Neutrophil (primary cell): ENCODE measurements at regions not wholly inside any gene's neighbourhood (a gene's known extent, or its start where the extent isn't known, plus 50 kb on each side); places are given as distances from the start of the nearest gene placed in this dataset.
"Not testable (repeated sequence)": the region's sequence is repeated elsewhere in the genome, so short reads cannot be mapped to it uniquely, and the experiment has no call there.

ENCODE experiments used
- H3K27ac ChIP-seq: fragments of 200-600 bp; sonication (generic); 2 replicates; pipeline ENCODE4 v1.5.1; 2016; ENCODE audit warnings: mild to moderate bottlenecking, moderate library complexity
- H3K27me3 ChIP-seq: fragments of 200-600 bp; sonication (generic); 2 replicates; pipeline ENCODE4 v1.6.0; 2016; ENCODE audit warnings: mild to moderate bottlenecking
- H3K36me3 ChIP-seq: fragments of 200-600 bp; sonication (generic); 2 replicates; pipeline ENCODE4 v1.5.1; 2017
- H3K4me1 ChIP-seq, 2 experiments: fragments of 200-600 bp in 1 of 2; sonication (generic) in 1 of 2; 1 replicate in 1 of 2; 2 replicates in 1 of 2; pipeline versions ENCODE4 v1.5.1 to v1.6.1; 2013 to 2016; ENCODE audit warnings: low read depth in 1 of 2, low read length in 1 of 2, mild to moderate bottlenecking in 1 of 2, moderate library complexity in 1 of 2; ENCODE audit not compliant: control insufficient read depth in 1 of 2, insufficient read depth in 1 of 2
- H3K4me3 ChIP-seq, 2 experiments: fragments of 200-600 bp in 1 of 2; sonication (generic) in 1 of 2; 1 replicate in 1 of 2; 2 replicates in 1 of 2; pipeline ENCODE4 v1.5.1; 2013 to 2016; ENCODE audit warnings: low read depth in 1 of 2, low read length in 1 of 2, mild to moderate bottlenecking in 1 of 2, moderate library complexity in 1 of 2
- H3K9me3 ChIP-seq: fragments of 200-600 bp; sonication (generic); 2 replicates; pipeline ENCODE4 v1.5.1; 2016
- CTCF ChIP-seq: fragments of 200-600 bp; sonication (generic); IDR thresholded peaks from 2 replicates; pipeline ENCODE4 v1.5.1; 2016; ENCODE audit warnings: antibody characterized with exemption

- H3K27me3 ChIP-seq: no peaks in the 10 kb centered on the region
- H3K27ac ChIP-seq: no peak overlapping the region
- no peaks in the 10 kb centered on the region for H3K9me3 ChIP-seq
- TF ChIP-seq CTCF: no peak
- no peaks in the 10 kb centered on the region for H3K4me1 ChIP-seq
- H3K4me3 ChIP-seq: no peak overlapping the region
- no peaks in the 10 kb centered on the region for H3K36me3 ChIP-seq
These were observed 75.7 kb upstream of the EOMES start for GRCh38 chr3:27797773-27798172.

- no peak overlapping the region for H3K4me3 ChIP-seq
- no peak for TF ChIP-seq CTCF
- no peaks in the 10 kb centered on the region for H3K27me3 ChIP-seq
- no peaks in the 10 kb centered on the region for H3K4me1 ChIP-seq
- no peaks in the 10 kb centered on the region for H3K9me3 ChIP-seq
- no peak overlapping the region for H3K27ac ChIP-seq
- H3K36me3 ChIP-seq: no peaks in the 10 kb centered on the region
These were observed 78.1 kb upstream of the EOMES start for GRCh38 chr3:27800261-27800660.

- no peak overlapping the region for H3K4me3 ChIP-seq
- no peak overlapping the region for H3K27ac ChIP-seq
- H3K4me1 ChIP-seq: no peaks in the 10 kb centered on the region
- no peaks in the 10 kb centered on the region for H3K36me3 ChIP-seq
- TF ChIP-seq CTCF: no peak
- no peaks in the 10 kb centered on the region for H3K9me3 ChIP-seq
- H3K27me3 ChIP-seq: no peaks in the 10 kb centered on the region
These were observed 80.3 kb upstream of the EOMES start for GRCh38 chr3:27802425-27802824.

- no peak overlapping the region for H3K4me3 ChIP-seq
- no peaks in the 10 kb centered on the region for H3K27me3 ChIP-seq
- TF ChIP-seq CTCF: no peak
- no peaks in the 10 kb centered on the region for H3K4me1 ChIP-seq
- no peak overlapping the region for H3K27ac ChIP-seq
- H3K9me3 ChIP-seq: no peaks in the 10 kb centered on the region
- H3K36me3 ChIP-seq: no peaks in the 10 kb centered on the region
These were observed 80.7 kb upstream of the EOMES start for GRCh38 chr3:27802849-27803248.

- no peaks in the 10 kb centered on the region for H3K36me3 ChIP-seq
- no peaks in the 10 kb centered on the region for H3K4me1 ChIP-seq
- H3K9me3 ChIP-seq: no peaks in the 10 kb centered on the region
- H3K27ac ChIP-seq: no peak overlapping the region
- no peak overlapping the region for H3K4me3 ChIP-seq
- H3K27me3 ChIP-seq: no peaks in the 10 kb centered on the region
- no peak for TF ChIP-seq CTCF
These were observed 83.2 kb upstream of the EOMES start for GRCh38 chr3:27805282-27805681.

GRCh38 chr3:27813255-27813654 lies 91.1 kb upstream of the EOMES start:
- Histone ChIP-seq H3K4me3 (no peak overlapping the region), H3K36me3 (no peaks in the 10 kb centered on the region), H3K4me1 (no peaks in the 10 kb centered on the region), H3K27ac (no peak overlapping the region), H3K9me3 (no peaks in the 10 kb centered on the region), H3K27me3 (no peaks in the 10 kb centered on the region)
- no peak for TF ChIP-seq CTCF

GRCh38 chr3:27821609-27822008 lies 99.5 kb upstream of the EOMES start:
- H3K4me1 ChIP-seq, H3K27me3 ChIP-seq, H3K4me3 ChIP-seq, H3K36me3 ChIP-seq, H3K9me3 ChIP-seq, H3K27ac ChIP-seq: not testable (repeated sequence)
